NOMO-1 treated with dmso at 0.1 percent for 144 hours (cell line): ENCODE measurements at regions not wholly inside any gene's neighbourhood (a gene's known extent, or its start where the extent isn't known, plus 50 kb on each side); places are given as distances from the start of the nearest gene placed in this dataset.
"Not testable (repeated sequence)": the region's sequence is repeated elsewhere in the genome, so short reads cannot be mapped to it uniquely, and the experiment has no call there.

Source experiments
- DNase-seq: peaks from one replicate; lab custom pipeline; 2025; ENCODE audit not compliant: unreplicated experiment; lab: John Stamatoyannopoulos, UW

- no peak for DNase-seq
Observed at GRCh38 chr6:13874191-13874549, 50.6 kb upstream of the RNF182 start.

GRCh38 chr6:13873288-13874190 lies 51.2 kb upstream of the RNF182 start:
- peak; percentile 41 for DNase-seq

GRCh38 chr6:13872681-13873080 lies 52.1 kb upstream of the RNF182 start:
- DNase-seq, result peak; percentile 33

- DNase-seq, result not testable (repeated sequence)
Observed at GRCh38 chr6:13872006-13872405, 52.7 kb upstream of the RNF182 start.

- DNase-seq, result no peak
Observed at GRCh38 chr6:13870214-13870830, 54.4 kb upstream of the RNF182 start.

GRCh38 chr6:13868236-13868635 lies 53.9 kb upstream of the MCUR1 start:
- DNase-seq, result no peak

- DNase-seq, result no peak
Observed at GRCh38 chr6:13866301-13866700, 51.9 kb upstream of the MCUR1 start.

GRCh38 chr6:13865141-13865540 lies 50.8 kb upstream of the MCUR1 start:
- peak; percentile 31 for DNase-seq

GRCh38 chr6:13864669-13865068 lies 50.3 kb upstream of the MCUR1 start:
- not testable (repeated sequence) for DNase-seq
